ENCODE measurements at regions not wholly inside any gene's neighbourhood (a gene's known extent, or its start where the extent isn't known, plus 50 kb on each side); places are given as distances from the start of the nearest gene placed in this dataset.

DNA sequence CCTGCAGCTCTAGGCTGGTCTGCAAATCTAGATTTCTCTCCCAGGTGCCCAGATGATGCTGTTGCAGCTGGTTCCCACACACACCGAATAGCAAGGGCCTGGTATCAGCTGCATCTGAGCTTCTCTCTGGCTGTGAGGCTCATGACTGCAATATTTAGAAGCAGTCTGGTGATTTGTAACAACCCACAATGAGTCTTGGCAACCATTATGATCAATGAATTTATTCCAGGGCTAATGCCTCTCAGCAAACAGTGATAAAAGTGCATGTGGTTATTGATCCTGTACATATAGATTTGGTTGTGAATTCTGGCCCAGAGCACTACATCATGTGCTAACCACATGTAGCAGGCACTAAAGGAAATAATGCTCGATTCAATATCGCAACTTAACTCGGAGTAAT is 114.3 kb downstream of the ASCL4 start:
- in situ Hi-C loops (cut with MboI; ENCODE audit: low sequenced_read_pairs), result loop anchor here (10.0 to 25.0 kb wide), 2 partner anchors 126 to 194 kb away; partner anchors contain the start of genes ASCL4 and PRDM4

- in situ Hi-C loops (cut with MboI; ENCODE audit: low sequenced_read_pairs), result loop anchor here (25.0 kb wide), 1 partner anchor 130 kb away; the partner anchor contains the start of genes ASCL4 and PRDM4
These were observed 117.5 kb downstream of the ASCL4 start for GRCh38 chr12:107891967-107892366.

DNA sequence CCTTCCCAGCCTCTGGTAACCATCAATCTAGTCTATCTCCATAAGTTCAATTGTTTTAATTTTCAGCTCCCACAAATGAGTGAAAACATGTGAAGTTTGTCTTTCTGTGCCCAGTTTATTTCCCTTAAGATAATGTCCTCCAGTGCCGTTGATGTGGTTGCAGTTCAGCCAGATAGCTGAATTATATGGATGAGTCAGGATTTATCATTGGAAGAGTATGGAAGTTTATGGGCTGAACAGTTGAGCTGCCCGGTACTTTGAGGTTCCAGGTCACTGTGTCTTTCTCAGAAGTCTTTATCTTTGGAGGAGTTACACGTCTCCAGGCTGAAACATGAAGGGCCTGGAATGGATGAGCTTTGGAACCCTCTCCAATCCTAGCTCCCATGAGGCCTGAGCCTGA is 120.1 kb downstream of the ASCL4 start:
- in situ Hi-C loops (cut with MboI; ENCODE audit: low sequenced_read_pairs), result loop anchor here (25.0 kb wide), 1 partner anchor 132 kb away; the partner anchor contains the start of genes ASCL4 and PRDM4

DNA sequence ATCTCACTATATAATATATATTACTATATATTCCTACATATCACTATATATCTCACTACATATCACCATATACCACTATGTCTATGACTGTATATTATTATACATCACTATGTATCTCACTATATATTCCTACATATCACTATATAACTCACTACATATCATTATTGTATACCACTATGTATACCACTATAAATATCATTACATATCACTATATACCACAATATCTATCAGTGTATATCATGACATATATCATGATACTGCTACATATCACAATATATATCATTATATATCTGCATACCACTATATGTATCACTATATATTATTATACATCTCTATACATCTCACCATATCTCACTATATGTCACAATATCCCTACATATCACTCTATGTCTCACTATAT is 121.5 kb downstream of the ASCL4 start:
- in situ Hi-C loops (cut with MboI; ENCODE audit: low sequenced_read_pairs), result loop anchor here (25.0 kb wide), 1 partner anchor 134 kb away; the partner anchor contains the start of genes ASCL4 and PRDM4

DNA sequence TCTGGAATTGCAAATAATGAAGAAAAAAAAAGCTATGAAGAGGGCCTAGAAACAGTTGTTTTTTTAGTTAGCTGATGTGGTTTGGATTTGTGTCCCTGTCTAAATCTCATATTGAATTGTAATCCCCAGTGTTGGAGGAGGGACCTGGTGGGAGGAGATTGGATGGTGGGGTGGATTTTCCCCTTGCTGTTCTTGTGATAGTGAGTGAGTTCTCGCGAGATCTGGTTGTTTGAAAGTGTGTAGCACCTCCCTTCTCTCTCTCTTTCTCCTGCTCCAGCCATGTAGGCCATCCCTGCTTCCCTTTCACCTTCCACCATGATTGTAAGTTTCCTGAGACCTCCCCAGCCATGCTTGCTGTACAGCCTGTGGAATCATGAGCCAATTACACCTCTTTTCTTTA is 126.1 kb downstream of the ASCL4 start:
- in situ Hi-C loops (cut with MboI; ENCODE audit: low sequenced_read_pairs), result no loop called here

GRCh38 chr12:107903341-107904061 is 129.0 kb downstream of the ASCL4 start:
- in situ Hi-C loops (cut with MboI; ENCODE audit: low sequenced_read_pairs), result no loop called here

GRCh38 chr12:107906707-107907106 is 132.2 kb downstream of the ASCL4 start:
- in situ Hi-C loops (cut with MboI; ENCODE audit: low sequenced_read_pairs), result no loop called here

DNA sequence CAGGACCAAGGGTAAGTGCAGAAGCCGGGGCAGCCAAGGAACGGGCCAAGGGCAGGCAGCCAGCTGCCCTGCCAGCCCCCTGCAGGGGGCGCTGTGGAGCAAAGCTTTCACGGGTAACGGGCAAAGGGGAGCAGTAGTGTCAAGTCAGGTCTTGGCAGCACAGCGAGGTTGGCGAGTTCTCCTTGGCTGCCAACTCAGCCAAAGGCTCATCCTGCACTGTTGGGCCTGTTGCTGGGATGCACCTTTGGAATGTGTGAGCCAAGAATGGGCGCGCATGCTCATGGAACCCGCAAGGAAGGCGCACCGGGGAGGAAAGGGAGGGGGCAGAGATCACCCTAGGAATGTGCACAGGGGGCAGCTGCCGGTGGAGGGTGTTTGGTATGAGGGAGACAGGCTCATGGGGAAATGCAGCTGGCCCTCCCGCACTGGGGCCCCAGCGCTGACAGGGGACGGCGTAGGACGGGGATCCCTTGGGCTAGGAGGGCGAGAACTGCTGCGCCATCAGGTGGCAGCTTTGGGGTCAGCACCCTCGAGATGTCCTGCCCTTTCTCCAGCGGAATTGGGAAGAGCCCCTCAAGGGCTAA is 138.0 kb downstream of the ASCL4 start:
- in situ Hi-C loops (cut with MboI; ENCODE audit: low sequenced_read_pairs), result no loop called here

- in situ Hi-C loops (cut with MboI; ENCODE audit: low sequenced_read_pairs), result no loop called here
These were observed 140.0 kb downstream of the ASCL4 start for GRCh38 chr12:107914460-107914977.

DNA sequence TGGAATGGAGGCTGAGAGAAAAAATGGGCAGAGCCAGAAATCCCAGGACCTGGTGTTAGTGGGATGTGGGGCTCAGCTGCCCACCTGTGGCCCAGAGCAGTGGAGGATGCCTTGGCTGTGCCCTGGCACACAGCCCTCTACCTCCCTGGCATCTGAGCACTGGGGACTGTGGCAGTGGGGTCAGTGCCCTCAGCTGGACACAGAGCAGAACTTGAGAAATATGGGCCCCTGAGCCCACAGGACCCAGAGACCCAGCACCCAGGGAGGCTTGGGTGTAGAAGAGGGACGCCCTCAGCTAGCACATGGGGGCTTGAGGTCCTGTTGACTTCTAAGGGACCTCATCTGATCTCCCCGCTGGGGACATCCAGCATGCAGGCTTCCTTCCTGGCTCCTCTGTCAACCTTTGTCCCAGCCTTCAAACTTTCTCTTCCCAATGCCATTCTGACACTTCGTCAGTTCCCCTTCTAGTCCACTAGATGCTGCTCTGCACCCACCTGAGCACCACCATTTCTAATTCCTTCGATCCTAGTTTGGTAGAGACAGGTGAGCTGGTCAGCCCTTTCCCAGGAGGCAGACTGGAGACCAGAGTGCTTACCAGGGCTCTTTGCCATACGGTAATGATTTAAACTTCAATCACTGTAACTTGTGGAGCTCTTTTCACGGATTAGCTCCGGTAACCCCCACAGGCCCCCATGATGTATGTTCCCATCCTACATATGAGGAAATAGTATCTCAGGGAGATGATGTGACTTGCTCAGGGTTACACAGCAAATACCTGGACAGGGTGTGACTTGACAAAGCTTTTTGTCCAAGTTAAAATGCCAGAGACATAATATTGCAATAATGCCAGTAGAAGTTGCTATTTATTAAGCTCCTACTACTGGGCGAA is 143.7 kb downstream of the ASCL4 start:
- in situ Hi-C loops (cut with MboI; ENCODE audit: low sequenced_read_pairs), result no loop called here

DNA sequence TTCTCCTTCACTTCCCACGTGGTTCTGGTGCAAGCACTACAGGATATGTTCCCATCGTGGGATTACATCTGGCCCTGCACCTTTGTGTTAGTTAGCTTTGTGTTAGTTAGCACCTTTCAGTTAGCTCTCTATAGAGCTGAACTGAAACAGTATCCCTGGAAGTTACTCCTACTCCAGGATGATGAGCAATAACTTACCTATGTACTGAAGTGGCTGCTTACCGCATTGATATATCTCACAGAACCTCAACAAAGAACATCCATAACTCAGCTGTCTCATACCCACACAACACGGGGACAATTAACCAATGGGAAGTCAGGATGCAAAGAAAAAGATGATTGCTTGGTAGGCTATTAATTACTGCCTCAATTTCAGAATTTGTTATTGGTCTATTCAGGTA is 146.6 kb downstream of the ASCL4 start:
- in situ Hi-C loops (cut with MboI; ENCODE audit: low sequenced_read_pairs), result no loop called here

GRCh38 chr12:107925125-107925524 is 150.6 kb downstream of the ASCL4 start:
- in situ Hi-C loops (cut with MboI; ENCODE audit: low sequenced_read_pairs), result no loop called here

DNA sequence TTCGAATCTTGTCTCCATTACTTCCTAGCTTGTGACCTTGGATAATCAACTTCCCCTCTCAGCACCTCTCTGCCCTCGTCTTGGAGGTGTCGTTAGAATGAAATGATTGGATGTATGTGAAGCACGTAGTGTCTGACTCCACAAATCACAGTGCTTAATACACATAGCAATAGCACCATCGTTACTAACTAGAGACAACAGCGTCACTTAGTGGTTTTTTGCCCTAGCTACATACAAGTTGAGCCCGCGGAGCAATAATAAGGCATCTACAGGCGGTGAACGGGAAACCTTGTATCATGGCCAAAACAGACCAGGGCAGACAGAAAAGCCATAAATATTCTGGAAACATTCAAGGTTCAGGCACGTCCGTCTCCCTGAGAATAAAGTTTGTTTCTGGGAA is 154.9 kb downstream of the ASCL4 start:
- in situ Hi-C loops (cut with MboI; ENCODE audit: low sequenced_read_pairs), result no loop called here

- in situ Hi-C loops (cut with MboI; ENCODE audit: low sequenced_read_pairs), result no loop called here
These were observed 157.3 kb downstream of the ASCL4 start for GRCh38 chr12:107931761-107932160.

- in situ Hi-C loops (cut with MboI; ENCODE audit: low sequenced_read_pairs), result no loop called here
These were observed 163.9 kb downstream of the ASCL4 start for GRCh38 chr12:107938446-107938845.

DNA sequence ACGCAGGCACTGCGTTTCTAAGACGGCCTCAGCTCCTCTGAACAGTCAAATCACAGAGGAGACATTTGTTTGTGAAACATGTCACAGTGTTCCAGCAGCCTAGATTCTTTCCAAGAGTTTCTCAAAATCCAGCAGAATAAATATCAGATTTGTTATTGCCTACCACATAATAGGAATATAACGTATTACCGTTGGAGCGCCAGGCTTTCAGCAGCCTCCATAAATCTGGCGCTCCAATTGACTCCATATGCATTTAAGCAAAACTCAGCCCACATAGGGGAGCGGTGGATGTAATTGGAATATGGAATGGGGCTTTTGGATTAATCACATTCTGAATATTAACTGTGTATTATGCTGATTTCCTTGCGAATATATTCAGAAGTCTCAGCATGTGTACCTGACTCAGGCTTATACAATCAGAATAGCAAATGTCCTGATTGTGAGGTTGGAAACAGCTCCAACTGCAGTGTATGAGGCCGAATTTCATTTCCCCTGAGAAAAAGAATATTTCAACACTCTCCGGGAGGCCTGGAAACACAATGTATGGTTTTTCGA is 174.0 kb downstream of the ASCL4 start:
- in situ Hi-C loops (cut with MboI; ENCODE audit: low sequenced_read_pairs), result no loop called here

DNA sequence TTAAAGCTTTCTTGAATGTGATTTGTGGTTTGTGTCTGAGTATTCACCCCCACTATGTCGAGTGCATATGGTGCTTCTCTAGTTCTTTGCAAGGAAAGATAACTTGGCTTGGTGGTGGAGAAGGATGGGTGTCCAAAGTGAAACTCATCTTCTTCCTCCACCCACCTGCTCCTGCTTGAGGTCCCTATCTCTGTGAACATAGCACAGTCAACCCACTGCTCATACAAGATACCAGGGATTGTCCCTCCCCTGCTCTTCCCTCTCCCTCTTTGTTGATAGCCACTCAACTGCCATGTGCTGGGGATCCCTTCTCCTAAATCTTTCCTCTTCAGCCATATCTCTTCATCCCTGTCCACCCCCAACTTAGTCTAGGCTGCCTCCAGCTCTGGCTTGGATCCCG is 176.5 kb downstream of the ASCL4 start:
- in situ Hi-C loops (cut with MboI; ENCODE audit: low sequenced_read_pairs), result no loop called here

- in situ Hi-C loops (cut with MboI; ENCODE audit: low sequenced_read_pairs), result no loop called here
These were observed 173.0 kb upstream of the WSCD2 start for GRCh38 chr12:107955966-107956643.

- in situ Hi-C loops (cut with MboI; ENCODE audit: low sequenced_read_pairs), result no loop called here
These were observed 171.6 kb upstream of the WSCD2 start for GRCh38 chr12:107957459-107957858.

GRCh38 chr12:107963635-107964034 is 165.5 kb upstream of the WSCD2 start:
- in situ Hi-C loops (cut with MboI; ENCODE audit: low sequenced_read_pairs), result no loop called here

Data from HL-60/S4 treated with retinoic acid at 250 ng/mL for 4 days and 3 days (cell line).